Neural crest cell (in vitro differentiated cells): ENCODE measurements at regions not wholly inside any gene's neighbourhood (a gene's known extent, or its start where the extent isn't known, plus 50 kb on each side); places are given as distances from the start of the nearest gene placed in this dataset.

ENCODE experiments used
- DNase-seq: peaks from one replicate; pipeline ENCODE4 v3.0.0; 2021; ENCODE audit warnings: low read depth, mixed read lengths, low spot score
- H3K27ac Mint-ChIP-seq: one replicate; pipeline ENCODE4 v1.8.0; 2021; ENCODE audit warnings: mild to moderate bottlenecking, mixed read lengths; ENCODE audit not compliant: unreplicated experiment
- H3K27me3 Mint-ChIP-seq: 2 replicates; pipeline ENCODE4 v1.8.0; 2021; ENCODE audit warnings: low read depth, mild to moderate bottlenecking, mixed read lengths
- H3K36me3 Mint-ChIP-seq: 2 replicates; pipeline ENCODE4 v1.8.0; 2021; ENCODE audit warnings: low read depth, mild to moderate bottlenecking, mixed read lengths
- H3K4me1 Mint-ChIP-seq: 2 replicates; pipeline ENCODE4 v1.8.0; 2021; ENCODE audit warnings: mixed read lengths
- H3K4me3 Mint-ChIP-seq: one replicate; pipeline ENCODE4 v1.8.0; 2021; ENCODE audit warnings: mild to moderate bottlenecking, mixed read lengths
- H3K9me3 Mint-ChIP-seq: 2 replicates; pipeline ENCODE4 v1.8.0; 2021; ENCODE audit warnings: mixed read lengths
- CTCF ChIP-seq: fragments of 200-600 bp; sonication (generic); conservative IDR thresholded peaks from 2 replicates; pipeline ENCODE4 v1.5.0; 2021; ENCODE audit warnings: antibody characterized with exemption, mild to moderate bottlenecking

DNA sequence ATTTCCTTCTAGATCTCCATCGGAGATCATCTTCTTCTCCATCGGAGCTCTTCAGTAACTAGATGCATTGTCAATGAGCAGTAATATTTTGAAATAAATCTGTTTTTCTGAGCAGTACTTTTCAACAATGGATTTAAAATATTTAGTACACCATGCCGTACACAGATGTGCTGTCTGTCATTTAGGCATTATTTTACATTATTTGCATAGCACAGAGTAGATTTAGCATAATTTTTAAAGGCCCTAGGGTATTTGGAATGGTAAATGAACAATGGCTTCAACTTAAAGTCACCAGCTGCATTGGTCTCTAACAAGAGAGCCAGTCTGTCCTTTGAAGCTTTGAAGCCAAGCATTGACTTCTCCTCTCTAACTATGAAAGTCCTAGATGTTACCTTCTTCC lies 95.4 kb upstream of the ANKFN1 start:
- Mint-ChIP-seq H3K4me1 (no peaks in the 10 kb centered on the region), H3K9me3 (peaks cover 13% of the 10 kb centered on the region), H3K27me3 (peaks cover 3% of the 10 kb centered on the region), H3K36me3 (peaks cover 4% of the 10 kb centered on the region), H3K4me3 (no peak overlapping the region), H3K27ac (no peak overlapping the region)
- TF ChIP-seq CTCF: no peak
- DNase-seq: no peak

- Mint-ChIP-seq H3K9me3 (peaks cover 19% of the 10 kb centered on the region), H3K4me1 (no peaks in the 10 kb centered on the region), H3K27me3 (no peaks in the 10 kb centered on the region), H3K36me3 (peaks cover 4% of the 10 kb centered on the region), H3K27ac (no peak overlapping the region), H3K4me3 (no peak overlapping the region)
- TF ChIP-seq CTCF: no peak
- no peak for DNase-seq
Observed at GRCh38 chr17:56064506-56064905, 88.8 kb upstream of the ANKFN1 start.

DNA sequence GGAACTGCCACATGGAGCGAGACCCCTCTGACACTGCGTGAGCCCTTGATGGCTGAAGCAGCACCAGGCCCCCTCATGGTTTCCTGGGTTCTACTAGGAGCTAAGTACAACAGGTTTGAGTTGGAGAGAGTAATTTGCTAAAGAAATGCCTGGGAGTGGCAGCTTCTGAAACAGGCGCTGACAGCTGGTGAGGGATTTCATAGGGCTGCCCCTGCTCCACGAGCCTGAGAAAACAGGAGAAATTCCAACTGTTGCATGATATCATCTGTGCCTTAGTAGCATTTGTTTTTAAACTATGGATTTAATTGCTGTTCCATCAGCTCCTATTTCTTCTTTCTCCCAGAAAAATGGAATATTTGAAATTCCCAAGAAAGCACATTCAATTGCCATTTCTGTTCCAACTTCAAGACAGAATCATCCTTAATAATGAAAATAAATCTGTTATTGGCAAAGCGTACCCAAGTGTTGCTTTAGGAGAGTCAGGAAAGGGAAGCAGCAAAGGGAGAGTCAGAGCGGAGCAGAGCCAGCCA lies 78.8 kb upstream of the ANKFN1 start:
- H3K27me3 Mint-ChIP-seq: no peaks in the 10 kb centered on the region
- DNase-seq: no peak
- no peak overlapping the region for H3K27ac Mint-ChIP-seq
- no peaks in the 10 kb centered on the region for H3K4me1 Mint-ChIP-seq
- TF ChIP-seq CTCF: no peak
- peaks cover 12% of the 10 kb centered on the region for H3K9me3 Mint-ChIP-seq
- peaks cover 3% of the 10 kb centered on the region for H3K36me3 Mint-ChIP-seq
- H3K4me3 Mint-ChIP-seq: no peak overlapping the region

- Mint-ChIP-seq H3K27me3 (no peaks in the 10 kb centered on the region), H3K4me1 (no peaks in the 10 kb centered on the region), H3K4me3 (no peak overlapping the region), H3K27ac (no peak overlapping the region), H3K36me3 (peaks cover 3% of the 10 kb centered on the region), H3K9me3 (peaks cover 15% of the 10 kb centered on the region)
- DNase-seq: no peak
- no peak for TF ChIP-seq CTCF
Observed at GRCh38 chr17:56076980-56077379, 76.3 kb upstream of the ANKFN1 start.

- Mint-ChIP-seq H3K36me3 (no peaks in the 10 kb centered on the region), H3K27me3 (no peaks in the 10 kb centered on the region)
- TF ChIP-seq CTCF: no peak
Observed at GRCh38 chr17:56083475-56083874, 69.8 kb upstream of the ANKFN1 start.

More at GRCh38 chr17:56083475-56083874, 69.8 kb upstream of the ANKFN1 start:
- no peak for DNase-seq
- Mint-ChIP-seq H3K27ac (no peak overlapping the region), H3K4me3 (no peak overlapping the region), H3K4me1 (no peaks in the 10 kb centered on the region), H3K9me3 (peaks cover 3% of the 10 kb centered on the region)
